OCI-LY7 (cell line): ENCODE measurements at regions not wholly inside any gene's neighbourhood (a gene's known extent, or its start where the extent isn't known, plus 50 kb on each side); places are given as distances from the start of the nearest gene placed in this dataset.
"Not testable (repeated sequence)": the region's sequence is repeated elsewhere in the genome, so short reads cannot be mapped to it uniquely, and the experiment has no call there.

Experiments used
- BruUV-seq: library from RNA; stranded (reverse); fragments of 400-500 nt; replicated peaks from 2 replicates; lab custom pipeline; 2021; lab: Mats Ljungman, UMichigan
- CTCF ChIA-PET: fragments of 300-600 bp; sonication (Branson Sonifier 250); formaldehyde crosslinking; loops from one replicate; lab custom pipeline; 2022; ENCODE audit warnings: antibody characterized with exemption; ENCODE audit not compliant: unreplicated experiment; lab: Charles Lee
- POLR2A ChIA-PET: fragments of 300-600 bp; sonication (Branson Sonifier 250); formaldehyde crosslinking; loops from one replicate; lab custom pipeline; 2022; ENCODE audit warnings: antibody characterized with exemption; lab: Charles Lee
- DNase-seq: peaks from one replicate; pipeline ENCODE4 v3.0.0-alpha.2; 2015; ENCODE audit warnings: low spot score
- H2AFZ ChIP-seq: fragments of 200-600 bp; sonication (generic), shearing (Covaris generic); 2 replicates; pipeline ENCODE4 v1.6.1; 2014; ENCODE audit warnings: mild to moderate bottlenecking, antibody characterized with exemption, low read length, moderate library complexity
- H3K27ac ChIP-seq: fragments of 200-600 bp; sonication (generic); 2 replicates; pipeline ENCODE4 v1.5.1; 2014; ENCODE audit warnings: mixed run types, low read depth, mild to moderate bottlenecking, moderate library complexity, low read length, inconsistent platforms; ENCODE audit not compliant: poor library complexity, severe bottlenecking
- H3K36me3 ChIP-seq: fragments of 200-600 bp; sonication (generic); 2 replicates; pipeline ENCODE4 v1.6.1; 2014; ENCODE audit warnings: mild to moderate bottlenecking, antibody characterized with exemption, low read length, moderate library complexity, mixed read lengths; ENCODE audit not compliant: insufficient read depth
- H3K4me1 ChIP-seq: fragments of 200-600 bp; sonication (generic); 2 replicates; pipeline ENCODE4 v1.5.1; 2014; ENCODE audit warnings: mild to moderate bottlenecking, low read length; ENCODE audit not compliant: insufficient read depth, poor library complexity, severe bottlenecking
- H3K4me2 ChIP-seq: fragments of 200-600 bp; sonication (generic); 2 replicates; pipeline ENCODE4 v1.6.1; 2014; ENCODE audit warnings: mild to moderate bottlenecking, low read length
- H3K4me3 ChIP-seq: fragments of 200-600 bp; sonication (generic); 2 replicates; pipeline ENCODE4 v1.5.1; 2014; ENCODE audit warnings: mild to moderate bottlenecking, low read depth, low read length; ENCODE audit not compliant: poor library complexity, severe bottlenecking
- H3K79me2 ChIP-seq: fragments of 200-600 bp; sonication (generic); 2 replicates; pipeline ENCODE4 v1.6.1; 2016; ENCODE audit warnings: low read depth, mild to moderate bottlenecking, low read length, moderate library complexity, mixed read lengths; ENCODE audit not compliant: insufficient read depth
- H3K9me2 ChIP-seq: fragments of 200-600 bp; sonication (generic); 2 replicates; pipeline ENCODE4 v1.6.1; 2016; ENCODE audit warnings: mild to moderate bottlenecking, low read length, mixed read lengths; ENCODE audit not compliant: insufficient read depth
- H3K9me3 ChIP-seq: fragments of 200-600 bp; sonication (generic); 2 replicates; pipeline ENCODE4 v1.6.1; 2014; ENCODE audit warnings: mild to moderate bottlenecking, mixed run types, low read length, mixed read lengths
- H4K20me1 ChIP-seq: fragments of 200-600 bp; sonication (generic); 2 replicates; pipeline ENCODE4 v1.6.1; 2014; ENCODE audit warnings: mild to moderate bottlenecking, antibody characterized with exemption, low read length, moderate library complexity, mixed read lengths; ENCODE audit not compliant: insufficient read depth
- EZH2phosphoT487 ChIP-seq: fragments of 200-600 bp; sonication (generic); IDR thresholded peaks from 2 replicates; pipeline ENCODE4 v1.6.1; 2018; ENCODE audit warnings: low read depth, borderline replicate concordance, mild to moderate bottlenecking, mixed run types, antibody characterized with exemption, low read length, moderate library complexity, mixed read lengths
- intact Hi-C: fragments of 100-400 bp; cut with micrococcal nuclease; formaldehyde crosslinking; loops from one replicate; pipeline ENCODE4 v1.10.0; 2022; ENCODE audit not compliant: unreplicated experiment
- TF ChIP-seq, protein P1 (sequence below): fragments of 200-600 bp; sonication (generic); conservative IDR thresholded peaks from 2 replicates; pipeline ENCODE4 v1.5.1; 2014; ENCODE audit warnings: mild to moderate bottlenecking, antibody characterized with exemption, low read length, moderate library complexity, mixed read lengths

DNA sequence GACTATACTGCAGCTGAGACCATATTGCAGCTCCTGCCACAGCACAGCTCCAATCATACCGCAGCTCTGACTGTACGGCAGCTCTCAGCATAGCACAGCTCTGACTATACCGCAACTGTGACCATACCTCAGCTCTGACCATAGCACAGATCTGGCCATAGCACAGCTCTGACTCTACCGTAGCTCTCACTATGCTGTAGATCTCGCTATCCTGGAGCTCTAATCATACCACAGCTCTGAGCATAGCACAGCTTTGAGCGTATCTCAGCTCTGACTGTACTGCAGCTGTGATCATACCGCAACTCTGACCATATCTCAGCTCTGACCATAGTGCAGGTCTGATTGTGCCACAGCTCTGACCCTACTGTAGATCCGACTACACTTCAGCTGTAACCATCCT, 139.2 kb downstream of the ASMT start:
- no peaks in the 10 kb centered on the region for H3K9me3 ChIP-seq
- H3K27ac ChIP-seq = no peak overlapping the region
- POLR2A ChIA-PET = no interaction called here
- H3K4me3 ChIP-seq = no peak overlapping the region
- no TSS peak for BruUV-seq
- intact Hi-C loops = no loop called here
- CTCF ChIA-PET = no interaction called here
- no peak overlapping the region for H2AFZ ChIP-seq
- TF ChIP-seq, protein P1, sequence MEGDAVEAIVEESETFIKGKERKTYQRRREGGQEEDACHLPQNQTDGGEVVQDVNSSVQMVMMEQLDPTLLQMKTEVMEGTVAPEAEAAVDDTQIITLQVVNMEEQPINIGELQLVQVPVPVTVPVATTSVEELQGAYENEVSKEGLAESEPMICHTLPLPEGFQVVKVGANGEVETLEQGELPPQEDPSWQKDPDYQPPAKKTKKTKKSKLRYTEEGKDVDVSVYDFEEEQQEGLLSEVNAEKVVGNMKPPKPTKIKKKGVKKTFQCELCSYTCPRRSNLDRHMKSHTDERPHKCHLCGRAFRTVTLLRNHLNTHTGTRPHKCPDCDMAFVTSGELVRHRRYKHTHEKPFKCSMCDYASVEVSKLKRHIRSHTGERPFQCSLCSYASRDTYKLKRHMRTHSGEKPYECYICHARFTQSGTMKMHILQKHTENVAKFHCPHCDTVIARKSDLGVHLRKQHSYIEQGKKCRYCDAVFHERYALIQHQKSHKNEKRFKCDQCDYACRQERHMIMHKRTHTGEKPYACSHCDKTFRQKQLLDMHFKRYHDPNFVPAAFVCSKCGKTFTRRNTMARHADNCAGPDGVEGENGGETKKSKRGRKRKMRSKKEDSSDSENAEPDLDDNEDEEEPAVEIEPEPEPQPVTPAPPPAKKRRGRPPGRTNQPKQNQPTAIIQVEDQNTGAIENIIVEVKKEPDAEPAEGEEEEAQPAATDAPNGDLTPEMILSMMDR = no peak
- no peak for TF ChIP-seq EZH2phosphoT487
- no peaks in the 10 kb centered on the region for H3K9me2 ChIP-seq
- H4K20me1 ChIP-seq = no peaks in the 10 kb centered on the region
- no peak for DNase-seq
- no peaks in the 10 kb centered on the region for H3K4me1 ChIP-seq
- H3K36me3 ChIP-seq = no peaks in the 10 kb centered on the region
- H3K4me2 ChIP-seq = no peak overlapping the region
- H3K79me2 ChIP-seq = no peaks in the 10 kb centered on the region

DNA sequence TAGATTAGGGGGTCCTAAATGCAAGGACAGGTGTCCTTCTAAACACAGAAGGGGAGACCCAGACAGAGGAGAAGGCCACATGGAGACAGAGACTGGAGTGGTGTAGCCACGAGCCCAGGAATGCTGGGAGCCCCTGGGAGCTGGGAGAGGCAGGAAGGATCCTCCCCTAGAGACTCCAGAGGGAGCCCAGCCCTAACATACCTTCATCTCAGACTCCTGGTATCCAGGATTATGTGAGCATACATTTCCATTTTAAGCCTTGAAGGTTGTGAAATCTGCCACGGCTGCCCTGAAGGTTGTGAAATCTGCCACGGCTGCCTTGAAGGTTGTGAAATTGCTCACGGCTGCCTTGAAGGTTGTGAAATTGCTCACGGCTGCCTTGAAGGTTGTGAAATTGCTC, 148.4 kb downstream of the ASMT start:
- Histone ChIP-seq H2AFZ (no peak overlapping the region), H3K36me3 (no peaks in the 10 kb centered on the region), H3K9me2 (no peaks in the 10 kb centered on the region), H4K20me1 (no peaks in the 10 kb centered on the region), H3K27ac (no peak overlapping the region), H3K4me3 (no peak overlapping the region), H3K4me1 (no peaks in the 10 kb centered on the region), H3K79me2 (no peaks in the 10 kb centered on the region), H3K4me2 (no peak overlapping the region), H3K9me3 (no peaks in the 10 kb centered on the region)
- CTCF ChIA-PET = no interaction called here
- no TSS peak for BruUV-seq
- TF ChIP-seq EZH2phosphoT487 = no peak
- TF ChIP-seq, protein P1 = no peak
- intact Hi-C loops = no loop called here
- DNase-seq = no peak
- POLR2A ChIA-PET = no interaction called here

DNA sequence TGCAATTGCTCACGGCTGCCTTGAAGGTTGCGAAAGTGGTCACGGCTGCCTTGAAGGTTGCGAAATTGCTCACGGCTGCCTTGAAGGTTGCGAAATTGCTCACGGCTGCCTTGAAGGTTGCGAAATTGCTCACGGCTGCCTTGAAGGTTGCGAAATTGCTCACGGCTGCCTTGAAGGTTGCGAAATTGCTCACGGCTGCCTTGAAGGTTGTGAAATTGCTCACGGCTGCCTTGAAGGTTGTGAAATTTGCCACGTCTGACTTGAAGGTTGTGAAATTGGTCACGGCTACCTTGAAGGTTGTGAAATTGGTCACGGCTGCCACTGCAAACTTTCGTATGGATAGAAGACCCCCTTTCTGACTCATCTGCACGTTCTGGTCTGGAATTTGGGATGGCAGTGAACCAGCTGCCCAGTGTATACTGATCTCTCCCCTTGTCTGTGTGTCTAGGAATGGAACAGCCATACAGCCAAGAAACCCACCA, 150.1 kb downstream of the ASMT start:
- H3K36me3 ChIP-seq, H3K9me2 ChIP-seq, intact Hi-C loops, H4K20me1 ChIP-seq, H3K27ac ChIP-seq, POLR2A ChIA-PET, DNase-seq, H3K4me3 ChIP-seq, CTCF ChIA-PET, H3K4me1 ChIP-seq, H3K79me2 ChIP-seq, H3K4me2 ChIP-seq, BruUV-seq, H3K9me3 ChIP-seq, H2AFZ ChIP-seq: not testable (repeated sequence)
